ENCODE measurements at regions not wholly inside any gene's neighbourhood (a gene's known extent, or its start where the extent isn't known, plus 50 kb on each side); places are given as distances from the start of the nearest gene placed in this dataset.

DNA sequence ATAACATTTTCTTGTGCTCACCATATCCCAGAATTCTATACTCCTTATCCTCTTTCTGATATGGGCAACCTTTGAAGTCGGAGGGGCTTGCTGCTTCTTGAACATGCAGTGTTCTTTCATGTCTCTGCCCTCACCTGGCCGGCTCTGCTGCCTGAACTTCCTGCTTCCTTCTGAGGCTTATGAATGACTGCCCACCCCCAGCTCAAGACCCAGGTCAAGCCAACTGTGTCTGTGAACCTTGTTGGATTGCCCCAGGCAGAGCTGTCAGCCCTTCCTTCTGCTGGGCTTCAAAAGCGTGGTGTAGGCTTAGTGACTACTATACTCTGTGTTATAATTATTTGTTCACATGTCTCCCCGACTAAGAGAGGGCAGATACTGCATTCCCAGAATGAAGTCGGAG lies 506.5 kb downstream of the HS3ST4 start:
- TF ChIP-seq, protein P1, sequence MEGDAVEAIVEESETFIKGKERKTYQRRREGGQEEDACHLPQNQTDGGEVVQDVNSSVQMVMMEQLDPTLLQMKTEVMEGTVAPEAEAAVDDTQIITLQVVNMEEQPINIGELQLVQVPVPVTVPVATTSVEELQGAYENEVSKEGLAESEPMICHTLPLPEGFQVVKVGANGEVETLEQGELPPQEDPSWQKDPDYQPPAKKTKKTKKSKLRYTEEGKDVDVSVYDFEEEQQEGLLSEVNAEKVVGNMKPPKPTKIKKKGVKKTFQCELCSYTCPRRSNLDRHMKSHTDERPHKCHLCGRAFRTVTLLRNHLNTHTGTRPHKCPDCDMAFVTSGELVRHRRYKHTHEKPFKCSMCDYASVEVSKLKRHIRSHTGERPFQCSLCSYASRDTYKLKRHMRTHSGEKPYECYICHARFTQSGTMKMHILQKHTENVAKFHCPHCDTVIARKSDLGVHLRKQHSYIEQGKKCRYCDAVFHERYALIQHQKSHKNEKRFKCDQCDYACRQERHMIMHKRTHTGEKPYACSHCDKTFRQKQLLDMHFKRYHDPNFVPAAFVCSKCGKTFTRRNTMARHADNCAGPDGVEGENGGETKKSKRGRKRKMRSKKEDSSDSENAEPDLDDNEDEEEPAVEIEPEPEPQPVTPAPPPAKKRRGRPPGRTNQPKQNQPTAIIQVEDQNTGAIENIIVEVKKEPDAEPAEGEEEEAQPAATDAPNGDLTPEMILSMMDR (IDR thresholded peaks at IDR 0.05) = no peak
- no peak for TF ChIP-seq FOXP1 (CRISPR knock-in tag; IDR thresholded peaks at IDR 0.05; ENCODE audit: borderline replicate concordance)
- no peak for TF ChIP-seq CREM (CRISPR knock-in tag; IDR thresholded peaks at IDR 0.05)
- no peak for TF ChIP-seq USF2 (CRISPR knock-in tag; IDR thresholded peaks at IDR 0.05)
- TF ChIP-seq ZBTB21 (CRISPR knock-in tag; IDR thresholded peaks at IDR 0.05; ENCODE audit: borderline replicate concordance) = no peak
- TF ChIP-seq HMGXB4 (CRISPR knock-in tag; IDR thresholded peaks at IDR 0.05) = no peak
- TF ChIP-seq ZNF532 (CRISPR knock-in tag; IDR thresholded peaks at IDR 0.05; ENCODE audit: borderline replicate concordance) = no peak
- TF ChIP-seq NFYB (CRISPR knock-in tag; conservative IDR thresholded peaks at IDR 0.05; ENCODE audit: low read depth) = no peak
